Spleen (tissue), 7 donors: ENCODE measurements at regions not wholly inside any gene's neighbourhood (a gene's known extent, or its start where the extent isn't known, plus 50 kb on each side); places are given as distances from the start of the nearest gene placed in this dataset.

ENCODE experiments used
- CTCF ChIP-seq, 11 experiments: fragments of 200-600 bp in 7 of 11; fragments of 450-650 bp in 4 of 11; sonication (generic) in 4 of 11; IDR thresholded peaks in 8 of 11; conservative IDR thresholded peaks in 3 of 11; 1 replicate in 7 of 11; 2 replicates in 4 of 11; pipeline versions ENCODE4 v1.4.0 to v1.8.0; 2016 to 2021; ENCODE audit warnings: antibody characterized with exemption in 11 of 11, inconsistent platforms in 4 of 11, mild to moderate bottlenecking in 1 of 11
- POLR2AphosphoS5 ChIP-seq, 3 donors: sonication (generic); formaldehyde crosslinking; IDR thresholded peaks; one replicate each; pipeline ENCODE4 v1.5.1; 2017; ENCODE audit warnings: antibody characterized with exemption in 3 of 3
- donor health status: DM: no; HTN: no; CAD: no; lungs with moderate emphysema.
- donor health status: DM: no; HTN: no; CAD: no.
- donor health status: DM: no; HTN: no; CAD: no.

- TF ChIP-seq CTCF (IDR thresholded peaks at IDR 0.05 in 8 of 11, conservative IDR thresholded peaks at IDR 0.05 in 3 of 11) (no peak), POLR2AphosphoS5 (IDR thresholded peaks at IDR 0.05) (no peak)
Observed at GRCh38 chr7:13448243-13448642, 541.2 kb downstream of the ETV1 start.
